H1 (cell line): ENCODE measurements at regions not wholly inside any gene's neighbourhood (a gene's known extent, or its start where the extent isn't known, plus 50 kb on each side); places are given as distances from the start of the nearest gene placed in this dataset.

Experiments
- CTCF ChIA-PET: fragments of 300-600 bp; sonication (Branson Sonifier 250); formaldehyde crosslinking; loops from one replicate; lab custom pipeline; 2021; ENCODE audit not compliant: partially characterized antibody; lab: Charles Lee
- POLR2A ChIA-PET: fragments of 300-600 bp; sonication (Branson Sonifier 250); formaldehyde crosslinking; loops from one replicate; lab custom pipeline; 2021; ENCODE audit warnings: inconsistent platforms; ENCODE audit not compliant: partially characterized antibody; lab: Charles Lee
- DNase-seq, 2 experiments: peaks; one replicate each; pipeline versions ENCODE4 v3.0.0 to v3.0.0-alpha.2; 2010 to 2022; ENCODE audit warnings: low spot score in 2 of 2, low read depth in 1 of 2, mixed read lengths in 1 of 2
- FAIRE-seq: peaks from 2 replicates; lab custom pipeline; 2011; peaks lifted over from hg19 to GRCh38; lab: Jason Lieb, UNC
- H2AFZ ChIP-seq: 2 replicates; pipeline ENCODE4 v1.8.1; 2012; ENCODE audit warnings: low read length, inconsistent platforms
- H2AK5ac ChIP-seq: 2 replicates; pipeline ENCODE4 v1.6.1; 2013; ENCODE audit warnings: low read depth, low read length
- H2BK120ac ChIP-seq: replicated peaks from 2 replicates; pipeline ENCODE3; 2013; ENCODE audit warnings: low read depth, low read length, inconsistent platforms
- H2BK12ac ChIP-seq: 2 replicates; pipeline ENCODE4 v1.6.1; 2013; ENCODE audit warnings: low read depth, low read length
- H2BK15ac ChIP-seq: 2 replicates; pipeline ENCODE4 v1.6.1; 2013; ENCODE audit warnings: low read length
- H2BK20ac ChIP-seq: 2 replicates; pipeline ENCODE4 v1.6.1; 2013; ENCODE audit warnings: low read length
- H2BK5ac ChIP-seq: 2 replicates; pipeline ENCODE4 v1.6.1; 2013; ENCODE audit warnings: low read depth, low read length
- H3K14ac ChIP-seq: 2 replicates; pipeline ENCODE4 v1.6.1; 2013; ENCODE audit warnings: inconsistent platforms; ENCODE audit not compliant: insufficient read length
- H3K18ac ChIP-seq: 2 replicates; pipeline ENCODE4 v1.6.1; 2013; ENCODE audit warnings: low read length; ENCODE audit errors: extremely low read depth
- H3K23ac ChIP-seq: 2 replicates; pipeline ENCODE4 v1.6.1; 2013; ENCODE audit warnings: inconsistent platforms; ENCODE audit not compliant: insufficient read length
- H3K23me2 ChIP-seq: 2 replicates; pipeline ENCODE4 v1.6.1; 2013; ENCODE audit warnings: low read depth, low read length
- H3K27ac ChIP-seq: 2 replicates; pipeline ENCODE4 v1.6.1; 2011; ENCODE audit warnings: low read depth, low read length, inconsistent platforms
- H3K27me3 ChIP-seq, 4 experiments: replicated peaks in 1 of 4; 1 replicate in 1 of 4; 2 replicates in 3 of 4; pipeline versions ENCODE4 v1.6.1 to v1.8.1; 2011 to 2013; ENCODE audit warnings: low read length in 3 of 4, mild to moderate bottlenecking in 3 of 4, inconsistent platforms in 2 of 4, mixed read lengths in 2 of 4, moderate library complexity in 1 of 4; ENCODE audit not compliant: control insufficient read depth in 3 of 4, insufficient read depth in 3 of 4; ENCODE audit errors: extremely low read depth in 1 of 4
- H3K36me3 ChIP-seq, 4 experiments: 2 replicates each; pipeline versions ENCODE4 v1.6.1 to v1.8.1; 2011 to 2013; ENCODE audit warnings: mild to moderate bottlenecking in 4 of 4, low read length in 3 of 4, moderate library complexity in 2 of 4, control low read depth in 1 of 4, inconsistent platforms in 1 of 4; ENCODE audit not compliant: insufficient read depth in 4 of 4, control insufficient read depth in 2 of 4
- H3K4ac ChIP-seq: replicated peaks from 2 replicates; pipeline ENCODE3; 2013; ENCODE audit warnings: low read length, low read depth, mixed read lengths, inconsistent platforms; ENCODE audit not compliant: insufficient read length
- H3K4me1 ChIP-seq, 4 experiments: replicated peaks in 1 of 4; 1 replicate in 1 of 4; 2 replicates in 3 of 4; pipeline versions ENCODE4 v1.6.1 to v1.8.1; 2011 to 2013; ENCODE audit warnings: low read length in 3 of 4, inconsistent platforms in 2 of 4, mixed read lengths in 1 of 4; ENCODE audit not compliant: insufficient read depth in 4 of 4, control insufficient read depth in 3 of 4
- H3K4me2 ChIP-seq, 2 experiments: 2 replicates each; pipeline versions ENCODE4 v1.6.1 to v1.8.1; 2011 to 2013; ENCODE audit warnings: low read depth in 2 of 2, low read length in 2 of 2, control low read depth in 1 of 2, inconsistent platforms in 1 of 2, mild to moderate bottlenecking in 1 of 2; ENCODE audit not compliant: insufficient read depth in 1 of 2
- H3K4me3 ChIP-seq, 4 experiments: fragments of 200-600, 300-600 bp in 1 of 4; sonication (generic), shearing (Covaris generic), sonication (Bioruptor Twin) in 1 of 4; 2 replicates each; pipeline versions ENCODE4 v1.5.1 to v1.8.1; 2011 to 2016; ENCODE audit warnings: low read length in 4 of 4, low read depth in 3 of 4, control low read depth in 2 of 4, inconsistent platforms in 2 of 4, mild to moderate bottlenecking in 2 of 4, mixed read lengths in 1 of 4, moderate library complexity in 1 of 4; ENCODE audit not compliant: insufficient read depth in 2 of 4; ENCODE audit errors: extremely low read depth in 1 of 4
- H3K56ac ChIP-seq: replicated peaks from 2 replicates; pipeline ENCODE3; 2013; ENCODE audit warnings: low read depth, mild to moderate bottlenecking, mixed read lengths, low read length, inconsistent platforms; ENCODE audit not compliant: insufficient read length
- H3K79me1 ChIP-seq: 2 replicates; pipeline ENCODE4 v1.6.1; 2013; ENCODE audit warnings: low read depth, low read length, control low read depth
- H3K79me2 ChIP-seq, 2 experiments: 2 replicates each; pipeline versions ENCODE4 v1.6.1 to v1.8.1; 2012 to 2013; ENCODE audit warnings: low read length in 2 of 2, mild to moderate bottlenecking in 2 of 2, inconsistent platforms in 1 of 2; ENCODE audit not compliant: insufficient read depth in 2 of 2, control insufficient read depth in 1 of 2
- H3K9ac ChIP-seq, 4 experiments: replicated peaks in 1 of 4; 1 replicate in 1 of 4; 2 replicates in 3 of 4; pipeline versions ENCODE4 v1.6.1 to v1.8.1; 2011 to 2013; ENCODE audit warnings: low read depth in 3 of 4, low read length in 3 of 4, control low read depth in 2 of 4, mild to moderate bottlenecking in 2 of 4, moderate library complexity in 2 of 4, inconsistent platforms in 1 of 4; ENCODE audit errors: extremely low read depth in 1 of 4
- H3K9me3 ChIP-seq, 2 experiments: 2 replicates each; pipeline versions ENCODE4 v1.6.1 to v1.8.1; 2012 to 2013; ENCODE audit warnings: mild to moderate bottlenecking in 2 of 2, moderate library complexity in 2 of 2, control low read depth in 1 of 2, inconsistent platforms in 1 of 2, low read depth in 1 of 2, low read length in 1 of 2, mixed read lengths in 1 of 2; ENCODE audit not compliant: insufficient read depth in 2 of 2
- H4K20me1 ChIP-seq, 2 experiments: replicated peaks in 1 of 2; 2 replicates each; pipeline versions ENCODE3 to v1.8.1; 2011 to 2013; ENCODE audit warnings: inconsistent platforms in 2 of 2, low read length in 2 of 2, mild to moderate bottlenecking in 1 of 2; ENCODE audit not compliant: insufficient read depth in 2 of 2, control insufficient read depth in 1 of 2
- H4K5ac ChIP-seq: 2 replicates; pipeline ENCODE4 v1.6.1; 2013; ENCODE audit warnings: low read length, low read depth, mixed read lengths, inconsistent platforms; ENCODE audit not compliant: insufficient read length
- H4K8ac ChIP-seq: 2 replicates; pipeline ENCODE4 v1.8.0; 2013; ENCODE audit warnings: mild to moderate bottlenecking, moderate library complexity, low read length, inconsistent platforms; ENCODE audit not compliant: insufficient read depth; ENCODE audit errors: extremely low read depth
- H4K91ac ChIP-seq: replicated peaks from 2 replicates; pipeline ENCODE3; 2013; ENCODE audit warnings: low read length, mixed read lengths, inconsistent platforms; ENCODE audit not compliant: insufficient read length
- CEBPB ChIP-seq: IDR thresholded peaks from 2 replicates; pipeline ENCODE4 v1.6.1; 2012; ENCODE audit warnings: low read depth, low read length
- KDM4A ChIP-seq: IDR thresholded peaks from one replicate; pipeline ENCODE4 v1.7.1; 2012; ENCODE audit warnings: low read depth, mild to moderate bottlenecking, moderate library complexity, low read length, inconsistent platforms; ENCODE audit not compliant: severe bottlenecking
- MAX ChIP-seq: IDR thresholded peaks from 2 replicates; pipeline ENCODE4 v1.6.1; 2012; ENCODE audit warnings: inconsistent platforms
- RAD21 ChIP-seq, 2 experiments: IDR thresholded peaks in 1 of 2; conservative IDR thresholded peaks in 1 of 2; 2 replicates each; pipeline ENCODE4 v1.6.1; 2011; ENCODE audit warnings: low read depth in 2 of 2, low read length in 2 of 2, improper control_type of control experiment in 1 of 2, inconsistent platforms in 1 of 2, mild to moderate bottlenecking in 1 of 2, moderate library complexity in 1 of 2
- RXRA ChIP-seq: IDR thresholded peaks from 2 replicates; pipeline ENCODE4 v1.6.1; 2011; ENCODE audit warnings: low read depth, mild to moderate bottlenecking, low read length, moderate library complexity; ENCODE audit not compliant: insufficient read depth

GRCh38 chr1:189312499-189312898, 1165.2 kb downstream of the BRINP3 start:
- H2AK5ac ChIP-seq, result no peak overlapping the region
- no peak overlapping the region for H3K18ac ChIP-seq
- FAIRE-seq (no peak), DNase-seq (no peak)
- no peak overlapping the region for H4K91ac ChIP-seq
- H3K79me2 ChIP-seq, result no peaks in the 10 kb centered on the region
- no peaks in the 10 kb centered on the region for H3K36me3 ChIP-seq
- no peak overlapping the region for H2BK12ac ChIP-seq
- no peak overlapping the region for H3K27ac ChIP-seq
- H2AFZ ChIP-seq, result no peak overlapping the region
- H3K23ac ChIP-seq, result no peak overlapping the region
- H3K9me3 ChIP-seq, result no peaks in the 10 kb centered on the region
- H2BK5ac ChIP-seq, result no peak overlapping the region
- H3K56ac ChIP-seq, result no peak overlapping the region
- no peak overlapping the region for H2BK15ac ChIP-seq
- H2BK120ac ChIP-seq, result no peak overlapping the region
- CTCF ChIA-PET, result no interaction called here
- no peak overlapping the region for H4K5ac ChIP-seq
- TF ChIP-seq MAX, result no peak
- TF ChIP-seq CEBPB, result no peak
- TF ChIP-seq KDM4A, result no peak
- no peak for TF ChIP-seq RXRA
- TF ChIP-seq RAD21 (IDR thresholded peaks at IDR 0.05 in 1 of 2, conservative IDR thresholded peaks at IDR 0.05 in 1 of 2; ENCODE audit: low read depth in 2 of 2, low read length in 2 of 2), result no peak
- H3K4me3 ChIP-seq, result no peak overlapping the region
- H3K14ac ChIP-seq, result no peak overlapping the region
- no peak overlapping the region for H3K9ac ChIP-seq
- H3K4me2 ChIP-seq, result no peak overlapping the region
- POLR2A ChIA-PET, result no interaction called here
- peaks cover 0 to 3% (median 1%) of the 10 kb centered on the region in 4 experiments; a peak in 3 of 7 replicates for H3K4me1 ChIP-seq
- no peaks in the 10 kb centered on the region for H3K27me3 ChIP-seq
- no peak overlapping the region for H2BK20ac ChIP-seq
- no peaks in the 10 kb centered on the region for H3K79me1 ChIP-seq
- H4K8ac ChIP-seq, result no peak overlapping the region
- no peaks in the 10 kb centered on the region; the same call in 1 of the 2 replicates for H3K23me2 ChIP-seq
- no peak overlapping the region for H3K4ac ChIP-seq
- H4K20me1 ChIP-seq, result no peaks in the 10 kb centered on the region
